Right lobe of liver (tissue), 4 donors: ENCODE measurements at regions not wholly inside any gene's neighbourhood (a gene's known extent, or its start where the extent isn't known, plus 50 kb on each side); places are given as distances from the start of the nearest gene placed in this dataset.

Source experiments
- CTCF ChIP-seq, 4 donors: fragments of 200-600 bp in 3 of 4; fragments of 450-650 bp in 1 of 4; IDR thresholded peaks; one replicate each; pipeline versions ENCODE4 v1.5.1 to v1.8.0; 2016 to 2022; ENCODE audit warnings: antibody characterized with exemption in 4 of 4, mild to moderate bottlenecking in 2 of 4
- POLR2A ChIP-seq: fragments of 450-650 bp; IDR thresholded peaks from one replicate; pipeline ENCODE4 v1.6.1; 2017; ENCODE audit warnings: antibody characterized with exemption, mild to moderate bottlenecking
- donor health status: DM: no; HTN: no; CAD: no.
- donor health status: DM: no; HTN: no; CAD: no.
- donor health status: DM: no; HTN: yes; CAD: no.

GRCh38 chr7:26556061-26556881, 264.6 kb downstream of the SNX10 start:
- TF ChIP-seq CTCF (IDR thresholded peaks at IDR 0.05) (no peak), POLR2A (no peak)
